NCI-H460 (cell line): ENCODE measurements at regions not wholly inside any gene's neighbourhood (a gene's known extent, or its start where the extent isn't known, plus 50 kb on each side); places are given as distances from the start of the nearest gene placed in this dataset.
A peak's percentile ranks its signal among the peaks of the same experiment; 100 is the strongest.
"Not testable (repeated sequence)": the region's sequence is repeated elsewhere in the genome, so short reads cannot be mapped to it uniquely, and the experiment has no call there.

Experiments used
- DNase-seq: peaks from one replicate; pipeline ENCODE4 v3.0.0-alpha.2; 2016; ENCODE audit warnings: low read depth; ENCODE audit errors: extremely low read depth

- no peak for DNase-seq
These were observed 103.9 kb upstream of the KCND3 start for GRCh38 chr1:112093372-112093694.

- no peak for DNase-seq
These were observed 110.5 kb upstream of the KCND3 start for GRCh38 chr1:112099979-112100378.

GRCh38 chr1:112105557-112105956 lies 116.1 kb upstream of the KCND3 start:
- DNase-seq, result no peak

- DNase-seq, result no peak
These were observed 120.6 kb upstream of the KCND3 start for GRCh38 chr1:112110031-112110430.

GRCh38 chr1:112111734-112112133 lies 122.3 kb upstream of the KCND3 start:
- DNase-seq, result no peak

DNA sequence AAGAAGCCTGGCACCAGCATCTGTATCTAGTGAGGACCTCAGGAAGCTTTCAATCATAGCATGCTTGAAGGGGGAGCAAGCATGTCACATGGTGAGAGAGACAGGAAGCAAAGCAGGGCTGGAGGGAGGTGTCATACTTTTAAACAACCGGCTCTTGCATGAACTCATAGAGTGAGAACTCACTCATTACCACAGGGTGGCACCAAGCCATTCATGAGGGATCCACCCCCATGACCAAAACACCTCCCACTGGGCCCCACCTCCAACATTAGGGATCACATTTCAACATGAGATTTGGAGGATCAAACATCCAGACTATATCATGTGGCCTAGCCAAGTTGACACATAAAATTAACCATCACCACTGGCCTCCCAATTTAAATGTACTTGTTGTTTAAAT lies 125.1 kb upstream of the KCND3 start:
- no peak for DNase-seq

- DNase-seq, result no peak
These were observed 137.1 kb upstream of the KCND3 start for GRCh38 chr1:112126598-112126997.

DNA sequence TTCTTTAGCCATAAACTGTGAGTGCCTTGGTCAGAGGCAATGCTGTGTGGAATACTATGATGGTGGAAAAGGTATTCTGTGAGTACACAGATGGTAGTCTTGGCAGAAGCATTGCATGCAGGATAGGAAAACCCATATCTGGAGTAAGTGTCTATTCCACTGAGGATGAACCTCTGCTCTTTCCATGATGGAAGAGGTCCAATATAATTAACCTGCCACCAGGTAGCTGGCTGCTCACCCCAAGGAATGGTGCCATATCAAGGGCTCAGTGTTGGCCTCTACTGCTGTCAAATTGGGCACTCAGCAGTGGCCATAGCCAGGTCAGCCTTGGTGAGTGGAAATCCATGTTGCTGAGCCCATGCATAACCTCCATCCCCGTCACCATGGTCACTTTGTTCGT lies 138.1 kb upstream of the KCND3 start:
- not testable (repeated sequence) for DNase-seq

DNA sequence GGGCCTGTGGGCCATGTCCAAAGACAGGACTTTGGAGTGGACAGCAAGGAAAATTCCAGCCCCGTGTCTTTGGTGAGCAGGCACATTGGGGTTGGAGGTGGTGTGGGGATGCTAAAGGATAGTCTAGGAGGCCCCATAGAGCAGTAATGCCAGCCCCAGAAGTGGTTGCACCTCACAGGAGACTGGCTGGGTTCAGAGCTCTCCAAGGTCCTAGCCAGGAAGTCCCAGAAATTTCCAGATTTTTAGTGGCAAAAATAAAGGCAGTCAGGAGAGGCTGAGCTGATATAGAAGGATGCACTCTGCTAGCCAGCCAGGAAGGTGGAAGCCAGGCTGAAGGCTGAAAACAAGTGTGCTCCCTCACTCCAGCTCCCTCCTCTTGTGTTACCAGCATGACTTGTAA lies 144.0 kb upstream of the KCND3 start:
- DNase-seq, result no peak

- no peak for DNase-seq
These were observed 151.3 kb upstream of the KCND3 start for GRCh38 chr1:112140743-112141142.

GRCh38 chr1:112141301-112141700 lies 151.8 kb upstream of the KCND3 start:
- DNase-seq, result no peak

DNA sequence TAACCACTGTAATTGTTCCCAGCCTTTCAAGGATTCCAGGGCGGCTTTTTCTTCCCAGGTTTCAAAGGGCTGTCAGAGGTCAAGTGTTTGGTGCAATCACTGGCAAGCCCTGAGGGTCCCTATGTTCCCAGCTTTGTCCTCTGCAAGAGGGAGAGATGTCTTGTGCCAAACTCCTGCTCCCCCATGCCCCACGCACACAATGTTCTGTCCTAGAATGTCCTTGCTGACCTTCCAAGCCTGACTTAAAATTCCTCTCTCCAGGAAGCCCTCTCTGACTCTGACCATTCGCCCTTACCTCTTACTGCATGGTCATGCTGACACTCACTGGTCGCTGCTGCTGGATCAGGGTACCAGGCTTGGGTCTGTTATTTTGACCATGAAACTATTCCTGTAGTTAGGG lies 152.5 kb upstream of the KCND3 start:
- DNase-seq, result no peak

DNA sequence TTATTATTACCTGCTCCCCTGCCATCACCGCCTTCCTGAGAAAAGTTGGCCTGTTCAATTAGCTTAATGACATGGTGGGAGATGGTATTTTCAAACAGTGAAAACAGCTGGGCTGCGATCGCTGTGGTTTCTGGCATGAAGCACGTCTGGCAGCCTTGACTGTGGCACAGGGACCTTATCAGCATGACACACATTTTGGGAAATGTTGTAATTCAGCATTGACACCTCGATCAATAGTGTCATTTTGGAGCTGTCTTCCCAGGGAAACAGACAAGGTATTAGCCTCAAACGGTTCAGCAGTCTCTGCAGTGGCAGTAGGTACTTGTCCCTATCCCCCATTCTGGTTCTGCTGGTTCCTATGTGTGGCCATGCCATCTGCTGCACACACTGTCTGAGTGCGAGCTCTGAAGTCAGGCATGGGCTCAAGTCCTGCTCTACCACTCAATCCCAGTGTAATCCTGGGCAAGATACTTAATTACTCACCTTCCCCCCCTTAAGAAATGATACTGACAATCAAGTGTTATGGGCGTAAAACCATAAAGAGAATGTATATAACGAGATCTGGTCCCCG lies 154.5 kb upstream of the KCND3 start:
- no peak for DNase-seq

- DNase-seq, result no peak
These were observed 155.4 kb upstream of the KCND3 start for GRCh38 chr1:112144733-112145426.

DNA sequence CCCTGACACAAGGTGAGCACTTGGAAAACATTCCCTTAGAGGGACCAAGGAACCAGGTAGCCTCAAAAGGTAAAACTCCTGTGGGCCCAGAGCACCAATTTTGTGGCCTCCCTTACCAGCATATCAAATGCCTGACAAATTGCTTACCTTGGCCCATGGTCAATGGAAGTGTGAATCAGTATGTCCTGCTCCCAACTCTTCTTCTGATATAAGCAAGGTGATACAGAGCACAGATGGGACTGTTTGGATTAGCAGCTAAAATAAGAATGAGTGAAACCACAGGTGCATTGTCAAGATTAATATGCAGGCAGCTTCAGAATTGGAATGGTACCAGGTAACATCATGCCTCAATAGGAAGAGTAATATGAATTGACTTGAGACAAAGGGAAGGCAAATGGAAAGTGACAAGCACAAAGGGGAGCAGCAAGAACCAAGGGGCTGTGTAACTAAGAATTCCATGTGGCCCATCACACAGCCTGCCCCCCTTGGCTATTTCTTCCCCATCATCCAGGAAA lies 156.8 kb upstream of the KCND3 start:
- no peak for DNase-seq

- not testable (repeated sequence) for DNase-seq
These were observed 170.7 kb upstream of the KCND3 start for GRCh38 chr1:112160214-112160613.

DNA sequence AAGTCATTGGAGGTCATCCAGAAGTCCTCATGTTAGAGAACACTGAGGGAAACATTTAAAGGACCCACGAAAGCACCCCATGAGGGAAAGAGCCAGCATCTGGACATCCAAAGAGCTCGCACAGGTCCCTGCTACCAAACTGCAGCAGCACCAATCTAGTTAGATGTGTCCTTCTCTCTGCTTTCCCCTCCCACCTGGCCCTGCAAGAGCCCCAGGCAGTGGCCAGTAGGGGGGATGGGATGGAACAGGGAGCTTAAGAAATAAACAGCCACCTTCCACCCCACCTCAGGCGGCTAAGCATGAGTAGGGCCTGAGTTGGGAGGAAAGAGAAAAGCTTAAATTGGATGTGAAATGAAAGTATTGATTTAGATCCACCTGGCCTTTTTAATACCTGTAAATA lies 175.9 kb upstream of the KCND3 start:
- no peak for DNase-seq

DNA sequence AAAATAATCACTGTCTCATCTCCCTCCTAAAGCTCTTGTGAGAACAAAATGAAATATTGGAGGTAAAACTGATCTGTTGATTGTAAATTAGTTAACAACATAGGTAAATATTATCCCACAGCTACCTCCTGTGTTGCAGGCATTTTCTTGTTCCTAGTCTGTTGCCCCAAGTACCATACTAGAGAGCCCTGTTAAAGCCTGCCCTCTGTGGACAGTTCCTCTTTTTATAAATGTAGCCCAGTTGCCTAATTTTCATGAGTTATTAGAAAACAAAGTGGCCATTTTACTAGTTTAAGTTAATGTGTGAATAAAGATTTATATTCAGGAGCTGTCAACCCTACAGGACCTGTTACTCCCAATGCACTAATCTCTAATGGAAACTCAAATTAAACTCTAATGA lies 180.0 kb upstream of the KCND3 start:
- no peak for DNase-seq

DNA sequence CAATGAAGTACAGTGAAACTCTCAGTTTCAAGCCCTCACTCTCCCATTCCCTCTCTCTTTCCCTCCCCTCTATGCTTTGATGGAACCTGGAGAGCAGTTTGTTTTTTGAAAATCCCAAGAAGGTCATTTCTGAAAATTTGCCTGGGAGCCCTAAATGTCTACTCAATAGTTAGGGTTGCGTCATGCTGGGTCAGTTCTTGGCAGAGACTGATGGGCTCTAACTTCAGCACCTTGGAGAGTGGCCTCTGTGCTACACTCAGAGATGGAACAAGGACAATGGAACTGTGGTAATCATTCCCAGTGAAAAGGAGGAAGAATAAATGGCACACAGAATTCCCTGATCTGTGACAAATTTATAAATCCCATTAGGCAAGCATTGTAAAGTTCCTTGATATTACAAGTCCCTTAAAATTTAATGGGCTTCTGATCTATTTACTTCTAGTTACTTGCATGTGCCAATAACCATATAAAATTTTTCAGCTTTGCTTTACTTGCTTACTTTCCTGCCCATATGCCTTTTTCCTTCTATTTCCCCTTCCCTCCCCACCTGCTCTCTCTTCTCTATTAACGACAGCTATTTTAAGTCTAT lies 182.9 kb upstream of the KCND3 start:
- peak; percentile 52 for DNase-seq

GRCh38 chr1:112177314-112177713 lies 187.8 kb upstream of the KCND3 start:
- DNase-seq, result no peak

DNA sequence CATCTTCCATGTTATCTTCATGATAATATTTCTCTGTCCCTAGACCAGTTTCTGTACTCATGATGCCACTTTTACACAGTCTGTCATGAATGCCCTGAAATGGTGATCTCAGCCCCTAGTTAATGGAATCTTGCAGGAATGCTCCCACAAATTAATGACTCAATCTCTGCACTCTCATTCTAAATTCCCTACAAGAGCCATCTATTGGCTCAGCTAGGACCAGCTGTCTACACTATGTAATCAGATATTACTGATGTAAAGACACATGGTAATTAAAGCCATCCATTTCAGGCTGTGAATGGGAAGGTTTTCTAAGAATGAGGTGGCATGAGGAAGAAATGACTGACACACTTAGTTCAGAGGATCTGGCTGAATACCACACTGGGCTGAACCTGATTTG lies 199.1 kb upstream of the KCND3 start:
- no peak for DNase-seq

DNA sequence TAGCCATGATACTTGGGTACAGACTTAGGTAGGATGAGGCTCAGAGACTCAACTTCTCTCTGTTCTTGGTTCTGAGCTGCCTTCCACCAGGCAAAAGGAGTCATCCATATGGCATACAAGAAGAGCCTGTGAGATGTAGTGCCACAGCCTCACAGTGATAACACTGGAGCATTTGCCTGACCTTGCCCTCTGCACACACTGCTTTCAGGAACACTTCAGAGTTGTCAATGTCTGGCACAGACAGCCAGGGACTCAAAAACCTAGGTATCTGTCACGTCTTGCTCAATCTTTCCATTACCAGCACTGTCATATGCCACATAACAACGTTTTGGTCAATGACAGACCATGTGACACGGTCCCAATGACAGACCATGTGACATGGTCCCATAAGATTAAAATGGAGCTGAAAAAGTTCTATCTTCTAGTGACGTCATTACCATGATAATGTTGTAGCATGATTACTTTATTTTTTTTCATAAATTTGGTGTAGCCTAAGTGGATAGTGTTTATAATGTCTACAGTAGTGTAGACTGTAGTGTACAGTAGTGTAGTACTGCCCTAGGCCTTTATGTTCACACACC lies 199.9 kb upstream of the CTTNBP2NL start:
- no peak for DNase-seq
